ENCODE measurements at regions not wholly inside any gene's neighbourhood (a gene's known extent, or its start where the extent isn't known, plus 50 kb on each side); places are given as distances from the start of the nearest gene placed in this dataset.

DNA sequence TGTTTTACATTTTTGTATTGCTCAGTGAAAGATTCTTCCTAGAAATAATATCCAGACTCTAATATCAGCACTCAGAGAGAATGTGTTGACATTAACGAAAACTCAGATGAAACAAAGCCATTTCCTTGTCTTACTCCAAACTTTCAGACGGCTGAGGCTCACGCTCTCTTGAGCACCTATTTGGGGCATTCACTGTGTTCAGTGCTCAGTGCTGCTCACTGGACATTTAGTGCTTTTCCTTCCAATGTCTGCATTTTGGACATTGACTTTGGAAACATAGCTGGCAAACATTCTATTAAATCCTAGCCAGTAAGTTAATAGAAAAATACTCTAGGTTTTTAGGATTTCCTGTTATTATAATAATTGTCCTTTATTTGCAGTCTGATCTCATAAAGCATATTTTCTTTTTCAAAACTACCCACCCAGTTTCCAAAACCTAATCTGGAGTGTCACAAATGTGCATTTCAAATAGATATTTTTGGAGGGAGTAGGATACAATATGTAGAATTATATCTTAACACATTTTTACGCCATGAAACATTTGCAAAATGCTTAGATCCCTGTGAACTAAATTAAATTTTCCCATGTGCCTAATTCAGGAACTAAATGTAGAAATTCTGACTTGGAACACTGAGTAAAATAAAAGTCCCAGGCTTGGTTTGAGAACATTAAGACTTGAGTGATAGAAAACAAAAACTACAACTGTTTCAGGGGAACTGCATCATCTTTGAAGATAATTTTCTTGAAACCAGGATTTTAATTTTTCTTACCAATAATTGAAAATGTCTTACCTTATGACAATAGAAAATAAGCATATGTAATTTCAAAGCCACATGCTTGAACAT lies 91.7 kb upstream of the B3GAT2 start:
- TF ChIP-seq, protein P1, sequence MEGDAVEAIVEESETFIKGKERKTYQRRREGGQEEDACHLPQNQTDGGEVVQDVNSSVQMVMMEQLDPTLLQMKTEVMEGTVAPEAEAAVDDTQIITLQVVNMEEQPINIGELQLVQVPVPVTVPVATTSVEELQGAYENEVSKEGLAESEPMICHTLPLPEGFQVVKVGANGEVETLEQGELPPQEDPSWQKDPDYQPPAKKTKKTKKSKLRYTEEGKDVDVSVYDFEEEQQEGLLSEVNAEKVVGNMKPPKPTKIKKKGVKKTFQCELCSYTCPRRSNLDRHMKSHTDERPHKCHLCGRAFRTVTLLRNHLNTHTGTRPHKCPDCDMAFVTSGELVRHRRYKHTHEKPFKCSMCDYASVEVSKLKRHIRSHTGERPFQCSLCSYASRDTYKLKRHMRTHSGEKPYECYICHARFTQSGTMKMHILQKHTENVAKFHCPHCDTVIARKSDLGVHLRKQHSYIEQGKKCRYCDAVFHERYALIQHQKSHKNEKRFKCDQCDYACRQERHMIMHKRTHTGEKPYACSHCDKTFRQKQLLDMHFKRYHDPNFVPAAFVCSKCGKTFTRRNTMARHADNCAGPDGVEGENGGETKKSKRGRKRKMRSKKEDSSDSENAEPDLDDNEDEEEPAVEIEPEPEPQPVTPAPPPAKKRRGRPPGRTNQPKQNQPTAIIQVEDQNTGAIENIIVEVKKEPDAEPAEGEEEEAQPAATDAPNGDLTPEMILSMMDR (IDR thresholded peaks at IDR 0.05; ENCODE audit: insufficient read depth, low read depth, low read length) = no peak
- H3K4me3 ChIP-seq (ENCODE audit: low read depth, low read length) = no peak overlapping the region
- no peak for DNase-seq (ENCODE audit: low read depth)

- no peak for DNase-seq (ENCODE audit: low read depth)
- H3K4me3 ChIP-seq (ENCODE audit: low read depth, low read length) = no peak overlapping the region
- TF ChIP-seq, protein P1 (IDR thresholded peaks at IDR 0.05; ENCODE audit: insufficient read depth, low read depth, low read length) = no peak
These were observed 92.4 kb upstream of the B3GAT2 start for GRCh38 chr6:71049198-71049770.

GRCh38 chr6:71053475-71053874 lies 96.6 kb upstream of the B3GAT2 start:
- H3K4me3 ChIP-seq (ENCODE audit: low read depth, low read length) = no peak overlapping the region
- TF ChIP-seq, protein P1 (IDR thresholded peaks at IDR 0.05; ENCODE audit: insufficient read depth, low read depth, low read length) = no peak
- no peak for DNase-seq (ENCODE audit: low read depth)

- TF ChIP-seq, protein P1 (IDR thresholded peaks at IDR 0.05; ENCODE audit: insufficient read depth, low read depth, low read length) = no peak
- DNase-seq (ENCODE audit: low read depth) = no peak
- no peak overlapping the region for H3K4me3 ChIP-seq (ENCODE audit: low read depth, low read length)
These were observed 99.8 kb upstream of the B3GAT2 start for GRCh38 chr6:71056656-71057055.

DNA sequence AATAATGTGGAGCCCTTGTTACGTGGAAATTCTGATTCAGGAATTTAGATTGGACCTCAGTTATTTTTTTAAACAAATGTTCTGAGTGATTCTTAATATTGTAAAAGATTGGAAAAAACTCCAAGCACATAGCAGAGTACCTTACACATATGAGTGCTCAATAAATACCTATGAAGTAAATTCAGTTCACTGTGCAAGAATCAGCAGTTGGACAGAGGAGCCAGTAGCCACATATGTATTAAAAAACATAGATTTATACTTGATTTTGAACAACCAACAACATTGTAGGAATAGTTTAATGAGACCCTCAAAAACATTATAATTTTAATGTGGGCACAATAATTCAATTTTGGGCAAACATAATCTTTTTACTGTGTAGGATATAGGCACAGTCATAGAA lies 109.3 kb upstream of the B3GAT2 start:
- TF ChIP-seq, protein P1 (IDR thresholded peaks at IDR 0.05; ENCODE audit: insufficient read depth, low read depth, low read length) = no peak
- no peak for DNase-seq (ENCODE audit: low read depth)

GRCh38 chr6:71067816-71068215 lies 111.0 kb upstream of the B3GAT2 start:
- DNase-seq (ENCODE audit: low read depth) = no peak
- TF ChIP-seq, protein P1 (IDR thresholded peaks at IDR 0.05; ENCODE audit: insufficient read depth, low read depth, low read length) = no peak
- no peak overlapping the region for H3K4me3 ChIP-seq (ENCODE audit: low read depth, low read length)

More for the DNA sequence above, 109.3 kb upstream of the B3GAT2 start:
- no peak overlapping the region for H3K4me3 ChIP-seq (ENCODE audit: low read depth, low read length)
